Naive thymus-derived CD8-positive, alpha-beta T cell (primary cell): ENCODE measurements at regions not wholly inside any gene's neighbourhood (a gene's known extent, or its start where the extent isn't known, plus 50 kb on each side); places are given as distances from the start of the nearest gene placed in this dataset.

Experiments used
- ATAC-seq, 2 donors: fragments of 150-1000 bp; cut with Tn5 transposase in 1 of 2; sonication (Bioruptor Pico), chemical (Tn5 transposase) in 1 of 2; 1 replicate in 1 of 2; 2 replicates in 1 of 2; pipeline ENCODE4 v1.10.0; 2021; ENCODE audit warnings: mild to moderate bottlenecking in 2 of 2, moderate library complexity in 2 of 2
- POLR2A ChIA-PET: fragments of 350-600 bp; sonication (Branson Sonifier 250); formaldehyde crosslinking; loops from one replicate; lab custom pipeline; 2021; ENCODE audit warnings: antibody characterized with exemption; lab: Charles Lee
- DNase-seq, 10 donors: peaks; one replicate each; pipeline versions ENCODE4 v3.0.0 to v3.0.0-alpha.2; 2020 to 2022
- H3K27ac Mint-ChIP-seq, 10 donors: one replicate each; pipeline ENCODE4 v1.8.0; 2020 to 2022; ENCODE audit warnings: mild to moderate bottlenecking in 10 of 10, mixed read lengths in 10 of 10, moderate library complexity in 4 of 10, inconsistent platforms in 1 of 10
- H3K27me3 Mint-ChIP-seq, 5 donors: one replicate each; pipeline ENCODE4 v1.8.0; 2021 to 2022; ENCODE audit warnings: mixed read lengths in 5 of 5
- H3K36me3 Mint-ChIP-seq, 3 donors: one replicate each; pipeline ENCODE4 v1.8.0; 2020 to 2022; ENCODE audit warnings: mixed read lengths in 3 of 3, mild to moderate bottlenecking in 2 of 3, inconsistent platforms in 1 of 3
- H3K4me1 Mint-ChIP-seq, 4 donors: one replicate each; pipeline ENCODE4 v1.8.0; 2021 to 2022; ENCODE audit warnings: mixed read lengths in 4 of 4
- H3K4me3 Mint-ChIP-seq, 10 donors: one replicate each; pipeline ENCODE4 v1.8.0; 2020 to 2022; ENCODE audit warnings: mild to moderate bottlenecking in 10 of 10, mixed read lengths in 10 of 10, moderate library complexity in 6 of 10, inconsistent platforms in 1 of 10
- H3K9me3 Mint-ChIP-seq, 9 donors: one replicate each; pipeline ENCODE4 v1.8.0; 2020 to 2022; ENCODE audit warnings: mixed read lengths in 9 of 9, mild to moderate bottlenecking in 3 of 9, inconsistent platforms in 1 of 9, moderate library complexity in 1 of 9

DNA sequence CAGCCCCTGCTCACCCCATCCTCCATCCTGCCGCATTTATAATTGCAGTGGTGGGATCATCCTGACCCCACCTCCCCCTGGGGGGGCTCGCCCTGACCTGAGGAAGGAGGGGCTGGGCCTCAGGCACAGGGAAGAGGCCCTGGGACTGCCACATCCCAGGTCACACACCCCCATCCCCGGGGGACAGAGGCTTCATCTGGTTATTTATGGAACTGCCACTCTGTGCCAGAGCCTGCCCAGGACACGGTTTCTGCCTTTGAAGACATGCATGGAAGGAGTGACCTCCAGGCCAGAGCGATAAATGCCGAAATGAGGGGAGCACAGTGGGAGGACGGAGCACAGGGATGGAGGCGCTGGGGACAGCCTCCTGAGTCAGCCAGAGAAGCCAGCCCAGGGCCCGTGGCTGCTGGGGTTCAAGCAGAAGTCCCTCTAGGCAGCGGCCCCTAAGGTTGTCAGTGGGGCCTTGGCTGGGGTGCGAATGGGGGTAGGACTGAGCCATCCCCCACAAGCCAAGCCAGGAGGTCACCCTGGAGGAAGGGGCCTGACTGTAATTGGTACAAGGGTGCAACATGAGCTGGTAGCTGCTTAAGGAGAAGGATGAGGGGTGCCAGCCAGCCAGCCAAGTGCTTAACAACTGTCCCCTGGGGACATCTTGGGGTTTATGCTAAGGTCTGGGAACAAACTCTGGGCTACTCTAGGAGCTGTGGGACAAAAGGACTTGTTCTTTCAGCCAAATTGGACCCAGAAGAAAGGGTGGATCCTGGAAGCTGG lies 51.4 kb upstream of the SHISAL1 start:
- POLR2A ChIA-PET = no interaction called here
- peak in 1 of 10 donors; percentile 2 for DNase-seq
- H3K4me1 Mint-ChIP-seq = peaks cover 0 to 2% (median 0%) of the 10 kb centered on the region in 4 donors
- no peak for ATAC-seq
- H3K27me3 Mint-ChIP-seq = peaks cover 0 to 3% (median 0%) of the 10 kb centered on the region in 5 donors
- no peaks in the 10 kb centered on the region for H3K9me3 Mint-ChIP-seq
- no peak overlapping the region for H3K4me3 Mint-ChIP-seq
- no peak overlapping the region for H3K27ac Mint-ChIP-seq
- H3K36me3 Mint-ChIP-seq = no peaks in the 10 kb centered on the region

DNA sequence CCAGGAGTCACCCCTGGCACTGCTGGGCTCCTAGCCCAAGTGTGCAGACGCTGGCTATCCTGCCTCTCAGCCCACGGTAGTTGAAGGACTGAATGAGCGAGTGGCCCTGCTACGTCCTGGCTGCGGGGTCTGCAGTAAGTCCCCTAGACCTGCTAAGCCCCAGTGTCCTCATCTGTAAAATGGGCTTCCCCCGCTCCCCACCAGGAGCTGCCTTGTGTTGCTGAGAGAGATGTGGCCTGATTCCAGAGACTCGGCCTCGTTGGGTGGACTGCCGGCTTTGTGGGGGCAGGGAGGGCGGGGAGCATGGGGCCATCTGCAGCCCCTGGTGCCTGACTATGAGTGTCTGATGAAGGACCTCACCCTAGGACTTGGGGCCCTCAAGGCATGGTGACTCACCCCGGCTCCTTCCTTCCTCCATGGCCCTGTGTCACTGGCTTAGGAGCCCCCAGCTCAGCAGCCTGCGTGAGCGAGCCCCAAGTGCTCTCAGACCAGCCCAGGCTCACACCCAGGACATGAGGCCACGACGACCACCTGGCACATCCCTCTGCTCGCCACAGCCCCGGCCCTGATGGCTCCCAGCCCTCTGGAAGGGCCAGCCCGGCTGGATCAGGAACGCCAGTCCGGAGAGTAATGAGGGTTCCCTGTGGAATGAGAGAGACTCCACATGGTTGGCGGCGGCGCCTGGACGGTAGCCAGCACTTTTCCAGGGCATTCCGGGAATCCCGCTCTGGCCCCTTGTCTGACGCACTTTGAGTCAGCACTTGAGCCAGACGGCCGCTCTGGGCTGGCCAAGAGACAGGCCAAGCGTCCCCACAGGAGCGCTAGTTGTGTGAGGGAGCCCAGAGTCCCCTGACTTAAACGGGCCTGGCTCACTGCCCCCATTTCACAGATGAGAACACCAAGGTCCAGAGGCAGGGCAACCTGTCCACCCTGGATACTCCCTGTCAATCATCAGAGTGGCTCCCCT lies 50.5 kb upstream of the SHISAL1 start:
- Mint-ChIP-seq H3K4me1 (peaks cover 0 to 2% (median 0%) of the 10 kb centered on the region in 4 donors), H3K9me3 (no peaks in the 10 kb centered on the region), H3K27me3 (peaks cover 0 to 10% (median 0%) of the 10 kb centered on the region in 5 donors), H3K27ac (no peak overlapping the region), H3K4me3 (no peak overlapping the region), H3K36me3 (no peaks in the 10 kb centered on the region)
- DNase-seq = no peak
- no peak for ATAC-seq
- POLR2A ChIA-PET = no interaction called here

DNA sequence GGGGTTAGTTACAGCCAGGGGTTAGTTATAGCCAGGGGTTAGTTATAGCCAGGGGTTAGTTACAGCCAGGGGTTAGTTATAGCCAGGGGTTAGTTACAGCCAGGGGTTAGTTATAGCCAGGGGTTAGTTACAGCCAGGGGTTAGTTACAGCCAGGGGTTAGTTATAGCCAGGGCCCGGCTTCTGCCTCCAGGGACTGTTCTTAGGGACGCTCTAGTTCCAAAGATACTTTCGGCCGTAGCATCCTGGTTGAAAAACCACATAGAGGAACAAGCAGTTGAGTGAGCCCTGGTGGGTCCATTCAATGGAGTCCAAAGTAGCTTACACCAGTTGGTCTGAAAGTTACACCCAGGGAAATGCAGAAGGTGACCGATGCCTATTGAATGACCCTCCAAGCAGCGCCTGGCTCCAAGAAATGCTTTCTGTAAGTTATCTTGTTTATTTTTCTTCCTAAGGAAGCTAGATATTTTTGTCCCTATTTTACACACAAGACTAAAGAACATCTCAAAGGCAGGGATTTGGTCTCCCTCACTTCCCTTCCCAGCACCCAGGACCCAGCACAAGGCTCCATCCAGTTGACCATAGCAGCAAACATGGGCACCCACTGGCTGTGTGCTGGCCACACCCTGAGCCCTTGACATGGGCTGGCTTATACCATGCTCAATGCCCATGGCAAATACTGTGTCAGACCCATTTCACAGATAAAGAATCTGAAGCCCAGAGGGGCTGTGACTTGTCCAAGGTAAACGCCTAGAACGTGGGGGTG lies 49.7 kb upstream of the SHISAL1 start:
- peaks cover 0 to 2% (median 0%) of the 10 kb centered on the region in 4 donors for H3K4me1 Mint-ChIP-seq
- POLR2A ChIA-PET = no interaction called here
- no peak overlapping the region for H3K4me3 Mint-ChIP-seq
- no peak for DNase-seq
- no peak for ATAC-seq
- H3K27me3 Mint-ChIP-seq = peaks cover 0 to 16% (median 0%) of the 10 kb centered on the region in 5 donors
- H3K36me3 Mint-ChIP-seq = no peaks in the 10 kb centered on the region
- H3K9me3 Mint-ChIP-seq = no peaks in the 10 kb centered on the region
- no peak overlapping the region for H3K27ac Mint-ChIP-seq
